GM06990 (cell line): ENCODE measurements at regions not wholly inside any gene's neighbourhood (a gene's known extent, or its start where the extent isn't known, plus 50 kb on each side); places are given as distances from the start of the nearest gene placed in this dataset.

Source experiments
- DNase-seq: peaks from one replicate; pipeline ENCODE4 v3.0.0-alpha.2; 2011; ENCODE audit not compliant: insufficient read length; ENCODE audit errors: extremely low read depth
- H3K27me3 ChIP-seq: replicated peaks from 2 replicates; pipeline ENCODE4 v1.6.0; 2011; ENCODE audit warnings: low read length; ENCODE audit not compliant: control insufficient read depth, insufficient read depth
- H3K36me3 ChIP-seq: 2 replicates; pipeline ENCODE4 v1.5.1; 2011; ENCODE audit warnings: low read length; ENCODE audit not compliant: control insufficient read depth, insufficient read depth
- H3K4me3 ChIP-seq: replicated peaks from 2 replicates; pipeline ENCODE4 v1.5.1; 2011; ENCODE audit warnings: low read depth, mild to moderate bottlenecking, control low read depth, low read length
- TF ChIP-seq, protein P1 (sequence below): IDR thresholded peaks from 2 replicates; pipeline ENCODE4 v1.5.1; 2011; ENCODE audit warnings: low read length, control low read depth, mild to moderate bottlenecking, inconsistent platforms; ENCODE audit not compliant: insufficient read depth, poor library complexity, severe bottlenecking

DNA sequence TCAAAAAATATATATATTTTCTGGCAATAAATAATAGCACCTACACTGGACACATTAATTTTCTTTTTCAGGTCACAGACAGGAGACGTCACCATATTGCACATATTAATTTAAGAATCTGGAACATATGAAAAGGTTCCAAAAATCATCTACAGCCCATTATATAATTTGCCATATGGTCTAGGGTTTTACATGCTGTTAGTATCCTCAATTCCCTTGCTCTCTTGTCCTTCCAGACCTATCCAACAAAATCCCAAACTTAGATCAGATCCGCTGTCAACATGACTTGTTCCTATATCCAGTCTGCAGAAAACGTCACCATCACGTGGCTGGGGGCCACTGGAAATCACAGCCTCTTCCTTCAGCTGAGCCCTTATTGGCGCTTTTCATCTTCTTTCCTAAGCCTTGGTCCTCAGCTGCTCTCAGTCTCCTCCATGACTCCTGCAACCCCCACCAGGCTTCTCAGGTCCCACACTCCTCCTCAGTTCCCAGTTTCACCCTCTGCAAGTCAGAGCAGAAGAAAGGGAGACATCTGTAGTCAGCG is 192.0 kb upstream of the GATB start:
- TF ChIP-seq, protein P1, sequence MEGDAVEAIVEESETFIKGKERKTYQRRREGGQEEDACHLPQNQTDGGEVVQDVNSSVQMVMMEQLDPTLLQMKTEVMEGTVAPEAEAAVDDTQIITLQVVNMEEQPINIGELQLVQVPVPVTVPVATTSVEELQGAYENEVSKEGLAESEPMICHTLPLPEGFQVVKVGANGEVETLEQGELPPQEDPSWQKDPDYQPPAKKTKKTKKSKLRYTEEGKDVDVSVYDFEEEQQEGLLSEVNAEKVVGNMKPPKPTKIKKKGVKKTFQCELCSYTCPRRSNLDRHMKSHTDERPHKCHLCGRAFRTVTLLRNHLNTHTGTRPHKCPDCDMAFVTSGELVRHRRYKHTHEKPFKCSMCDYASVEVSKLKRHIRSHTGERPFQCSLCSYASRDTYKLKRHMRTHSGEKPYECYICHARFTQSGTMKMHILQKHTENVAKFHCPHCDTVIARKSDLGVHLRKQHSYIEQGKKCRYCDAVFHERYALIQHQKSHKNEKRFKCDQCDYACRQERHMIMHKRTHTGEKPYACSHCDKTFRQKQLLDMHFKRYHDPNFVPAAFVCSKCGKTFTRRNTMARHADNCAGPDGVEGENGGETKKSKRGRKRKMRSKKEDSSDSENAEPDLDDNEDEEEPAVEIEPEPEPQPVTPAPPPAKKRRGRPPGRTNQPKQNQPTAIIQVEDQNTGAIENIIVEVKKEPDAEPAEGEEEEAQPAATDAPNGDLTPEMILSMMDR: no peak
- DNase-seq: no peak
- H3K4me3 ChIP-seq: no peak overlapping the region
- H3K36me3 ChIP-seq: no peaks in the 10 kb centered on the region
- H3K27me3 ChIP-seq: no peaks in the 10 kb centered on the region

DNA sequence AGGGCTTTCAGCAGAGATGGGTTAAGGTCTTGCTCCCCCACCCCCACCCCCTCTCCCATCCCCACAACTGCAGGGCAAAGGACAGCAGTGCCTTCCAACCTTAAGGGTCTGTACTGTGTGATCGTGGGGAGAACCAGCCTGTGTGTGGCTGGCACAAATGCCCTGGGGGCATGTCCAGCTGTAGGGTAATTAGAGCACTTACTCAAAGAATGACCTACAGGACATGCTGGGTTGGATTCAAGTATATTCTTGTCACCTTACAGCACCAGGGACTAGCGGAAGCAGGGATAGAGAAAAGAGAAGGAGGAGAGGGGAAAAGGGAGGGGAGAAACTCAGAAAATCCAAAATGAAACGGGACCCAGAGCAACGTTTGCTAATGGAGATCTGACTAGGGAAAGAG is 191.3 kb upstream of the GATB start:
- TF ChIP-seq, protein P1: no peak
- H3K4me3 ChIP-seq: no peak overlapping the region
- H3K36me3 ChIP-seq: no peaks in the 10 kb centered on the region
- DNase-seq: no peak
- no peaks in the 10 kb centered on the region for H3K27me3 ChIP-seq

DNA sequence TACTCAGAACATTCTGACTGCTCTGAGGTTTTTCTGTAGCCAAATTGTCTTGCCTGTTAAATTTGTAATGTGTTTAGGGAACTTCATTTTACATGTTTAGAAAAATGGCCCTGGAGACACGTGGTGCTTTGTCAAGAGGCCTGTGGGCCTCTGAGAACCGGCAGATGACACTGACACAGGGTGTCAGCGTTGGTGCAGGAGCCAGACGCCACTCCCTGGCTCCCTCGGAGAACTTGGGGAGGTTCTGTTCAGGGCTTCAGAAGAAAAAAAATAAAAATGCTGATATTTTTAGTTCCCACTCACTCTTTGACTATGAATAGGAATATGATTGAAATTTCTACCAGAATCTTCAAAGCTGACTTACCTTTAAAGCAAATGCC is 190.9 kb upstream of the GATB start:
- no peak for DNase-seq
- no peaks in the 10 kb centered on the region for H3K36me3 ChIP-seq
- TF ChIP-seq, protein P1: no peak
- H3K4me3 ChIP-seq: no peak overlapping the region
- H3K27me3 ChIP-seq: no peaks in the 10 kb centered on the region

DNA sequence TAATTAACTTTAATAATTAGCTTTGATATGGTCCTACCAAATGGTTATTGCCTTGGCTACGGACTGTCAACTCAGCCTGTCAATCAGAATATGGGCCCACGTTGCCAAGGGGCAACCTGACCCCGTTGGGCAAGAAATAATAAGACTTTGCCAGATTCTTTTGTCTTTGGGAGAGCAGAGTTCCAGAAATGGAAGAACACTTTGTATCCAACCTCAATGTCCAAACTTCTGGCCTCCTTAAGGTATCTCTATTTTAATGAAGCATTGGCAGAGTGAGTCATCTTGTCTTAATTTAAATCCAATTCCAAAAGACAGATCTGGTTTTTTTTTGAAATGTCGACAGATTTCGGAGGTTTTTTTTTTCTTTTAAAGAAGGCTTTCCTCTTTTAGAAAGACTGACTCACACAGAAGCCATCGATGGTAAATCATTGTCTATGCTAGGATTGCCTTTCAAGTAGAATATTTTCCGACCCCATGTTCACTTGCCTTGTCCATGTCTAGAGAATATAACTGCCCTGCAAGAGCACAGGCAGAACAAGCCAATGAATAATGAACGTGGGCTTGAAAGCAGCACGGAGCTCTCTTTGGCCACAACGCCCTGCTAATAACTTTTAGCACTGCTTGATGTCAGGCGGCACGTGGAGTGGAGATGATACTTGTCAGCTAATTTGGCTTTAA is 190.3 kb upstream of the GATB start:
- Histone ChIP-seq H3K4me3 (no peak overlapping the region), H3K36me3 (no peaks in the 10 kb centered on the region), H3K27me3 (no peaks in the 10 kb centered on the region)
- no peak for DNase-seq
- TF ChIP-seq, protein P1: no peak

DNA sequence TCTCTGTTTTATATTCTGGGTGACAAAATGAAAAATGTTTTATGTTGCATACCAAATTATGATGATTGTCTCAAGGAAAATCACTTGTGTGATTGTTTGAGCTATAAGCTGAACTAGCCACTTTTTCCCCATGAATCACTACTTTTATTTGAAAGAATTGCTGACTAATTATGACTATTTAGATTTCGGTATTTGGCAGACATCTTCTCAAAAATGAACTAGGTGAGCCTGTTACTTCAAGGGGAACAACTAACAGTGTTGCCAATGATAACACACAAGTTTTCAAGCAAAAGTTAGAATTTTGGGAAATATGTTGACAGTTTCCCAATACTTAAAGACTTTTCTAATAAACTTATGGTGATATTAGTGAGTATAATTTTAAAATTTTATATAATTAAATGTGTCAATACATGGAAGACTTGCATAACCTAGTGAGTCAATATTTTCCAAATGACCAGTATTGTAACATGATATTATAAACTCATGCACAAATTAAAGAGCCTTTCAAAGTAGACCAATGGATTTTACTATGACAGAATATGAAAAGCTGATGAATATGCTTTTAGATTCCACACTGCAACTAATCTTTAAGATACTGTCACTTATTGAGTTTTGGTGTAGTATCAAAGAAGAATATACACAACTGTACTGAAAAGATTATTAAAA is 187.7 kb upstream of the GATB start:
- Histone ChIP-seq H3K4me3 (no peak overlapping the region), H3K27me3 (no peaks in the 10 kb centered on the region), H3K36me3 (no peaks in the 10 kb centered on the region)
- TF ChIP-seq, protein P1: no peak
- DNase-seq: no peak
